Activated T-helper 2 cell treated with anti-CD3 and anti-CD28 coated beads, Interferon-gamma antibody, Interleukin-2, Interleukin-4, amounts not matched to agents 10 μg/mL and 5 μg/mL and 100 μg/mL, durations not matched to agents 14 hours and 24 hours and 36 hours (primary cell): ENCODE measurements at regions not wholly inside any gene's neighbourhood (a gene's known extent, or its start where the extent isn't known, plus 50 kb on each side); places are given as distances from the start of the nearest gene placed in this dataset.

Experiments used
- DNase-seq: peaks from one replicate; pipeline ENCODE4 v3.0.0; 2021; ENCODE audit warnings: low spot score
- H3K27ac Mint-ChIP-seq: one replicate; pipeline ENCODE4 v1.8.0; 2021; ENCODE audit warnings: mixed read lengths
- H3K27me3 Mint-ChIP-seq: one replicate; pipeline ENCODE4 v1.8.0; 2021; ENCODE audit warnings: low read depth, mixed read lengths
- H3K36me3 Mint-ChIP-seq: one replicate; pipeline ENCODE4 v1.8.0; 2021; ENCODE audit warnings: low read depth, mixed read lengths
- H3K4me1 Mint-ChIP-seq: one replicate; pipeline ENCODE4 v1.8.0; 2021; ENCODE audit warnings: low read depth, mixed read lengths
- H3K4me3 Mint-ChIP-seq: one replicate; pipeline ENCODE4 v1.8.0; 2021; ENCODE audit warnings: low read depth, mild to moderate bottlenecking, moderate library complexity, mixed read lengths
- H3K9me3 Mint-ChIP-seq: one replicate; pipeline ENCODE4 v1.8.0; 2021; ENCODE audit warnings: mixed read lengths
- intact Hi-C: fragments of 100-400 bp; cut with micrococcal nuclease; formaldehyde crosslinking; loops from one replicate; pipeline ENCODE4 v1.15.1; 2023

DNA sequence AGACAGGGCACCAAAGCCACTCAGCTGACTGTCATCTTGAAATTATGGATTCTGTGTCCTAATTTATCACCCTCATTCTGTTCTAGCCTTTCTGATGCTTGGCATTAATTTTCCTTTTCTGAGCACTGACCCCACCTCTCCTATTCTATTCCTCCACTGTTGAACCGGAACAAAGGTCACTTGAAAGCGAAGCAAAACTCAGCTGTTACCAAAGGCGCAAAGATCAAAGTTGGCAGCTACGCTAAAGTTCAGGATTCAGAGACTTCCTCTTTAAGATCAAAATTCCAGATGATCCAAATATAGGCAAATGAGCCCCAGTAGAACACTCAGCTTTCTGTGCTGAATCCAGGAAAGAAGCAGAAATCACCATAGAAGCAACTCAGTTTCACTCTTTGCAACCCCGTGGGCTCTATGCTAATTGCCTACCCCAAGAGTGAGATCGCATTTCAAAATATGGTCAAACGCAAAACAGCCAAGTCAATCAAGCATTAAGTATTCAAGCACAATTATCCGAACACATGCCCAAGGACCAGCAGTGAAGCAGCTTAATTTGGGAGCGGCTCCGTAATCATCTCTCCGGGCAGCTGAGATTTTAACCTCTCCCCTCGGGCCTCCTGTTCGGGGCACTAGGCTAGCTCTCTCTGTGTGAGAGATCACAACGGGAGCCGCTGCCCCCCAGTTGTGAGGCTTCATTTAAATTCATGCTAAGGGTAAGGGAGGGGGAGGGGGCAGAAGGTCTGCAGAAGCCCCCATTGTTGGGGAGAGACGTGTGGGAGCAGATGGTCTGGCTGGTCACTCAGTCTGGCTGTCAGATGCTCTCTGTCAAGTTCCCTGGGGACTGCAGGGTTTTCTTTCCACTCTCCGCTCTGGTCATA, 288.6 kb downstream of the ELAVL2 start:
- no peak for DNase-seq
- H3K9me3 Mint-ChIP-seq: peaks cover 14% of the 10 kb centered on the region
- intact Hi-C loops: no loop called here
- no peaks in the 10 kb centered on the region for H3K27me3 Mint-ChIP-seq
- no peak overlapping the region for H3K4me3 Mint-ChIP-seq
- no peaks in the 10 kb centered on the region for H3K36me3 Mint-ChIP-seq
- no peak overlapping the region for H3K27ac Mint-ChIP-seq
- H3K4me1 Mint-ChIP-seq: no peaks in the 10 kb centered on the region

DNA sequence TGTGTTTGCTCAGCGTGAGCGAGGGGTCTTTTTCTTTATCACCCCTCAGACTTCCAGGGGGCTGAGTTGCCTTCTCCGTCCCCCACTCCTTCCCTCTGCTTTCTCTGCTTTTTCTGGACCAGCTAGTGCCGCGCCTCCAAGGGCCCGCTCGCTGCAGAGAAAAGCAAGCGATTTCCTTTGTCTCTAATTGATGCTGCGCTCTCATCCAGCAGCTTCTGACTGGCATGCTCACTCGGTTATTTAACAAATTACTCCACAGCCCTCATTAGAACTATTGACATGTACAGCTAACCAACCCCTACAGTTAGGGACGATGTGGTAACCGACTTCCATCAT, 288.0 kb downstream of the ELAVL2 start:
- no peaks in the 10 kb centered on the region for H3K4me1 Mint-ChIP-seq
- peaks cover 13% of the 10 kb centered on the region for H3K9me3 Mint-ChIP-seq
- intact Hi-C loops: no loop called here

DNA sequence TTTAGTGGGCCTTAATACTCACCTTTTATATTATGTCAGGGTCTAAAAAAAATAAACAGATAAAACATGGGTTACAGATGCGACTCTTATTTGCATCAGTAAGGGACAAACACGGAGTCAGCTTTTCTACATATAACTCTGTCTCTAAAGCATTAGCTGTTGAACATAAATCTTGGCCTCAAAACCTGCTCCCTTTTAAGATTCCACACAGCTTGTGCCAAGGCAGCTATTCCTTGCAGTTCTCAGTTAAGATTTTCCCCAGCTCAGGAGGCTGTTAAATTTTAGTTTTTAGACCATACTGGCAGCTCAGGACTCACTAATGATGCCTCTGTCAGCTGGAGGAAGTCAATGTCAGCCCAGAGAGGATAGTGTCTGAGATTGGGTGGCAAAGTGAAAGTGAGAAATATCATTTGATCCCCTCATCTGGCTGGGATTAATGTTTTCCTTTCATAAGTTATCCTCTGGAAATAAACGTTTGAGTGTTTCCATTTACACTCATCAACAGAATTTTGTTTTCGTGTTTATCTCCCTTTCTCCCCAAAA, 287.5 kb downstream of the ELAVL2 start:
- Mint-ChIP-seq H3K4me1 (no peaks in the 10 kb centered on the region), H3K36me3 (no peaks in the 10 kb centered on the region), H3K4me3 (no peak overlapping the region), H3K9me3 (peaks cover 11% of the 10 kb centered on the region), H3K27me3 (no peaks in the 10 kb centered on the region), H3K27ac (no peak overlapping the region)
- DNase-seq: no peak
- intact Hi-C loops: no loop called here

More for the DNA sequence above, 288.0 kb downstream of the ELAVL2 start:
- no peaks in the 10 kb centered on the region for H3K36me3 Mint-ChIP-seq
- no peaks in the 10 kb centered on the region for H3K27me3 Mint-ChIP-seq
- H3K27ac Mint-ChIP-seq: no peak overlapping the region
- no peak for DNase-seq
- H3K4me3 Mint-ChIP-seq: no peak overlapping the region

- Mint-ChIP-seq H3K4me1 (no peaks in the 10 kb centered on the region), H3K36me3 (no peaks in the 10 kb centered on the region), H3K27me3 (no peaks in the 10 kb centered on the region), H3K4me3 (no peak overlapping the region), H3K9me3 (peaks cover 11% of the 10 kb centered on the region), H3K27ac (no peak overlapping the region)
- intact Hi-C loops: no loop called here
- DNase-seq: no peak
These were observed 286.7 kb downstream of the ELAVL2 start for GRCh38 chr9:23539311-23539710.

GRCh38 chr9:23541976-23542375, 284.1 kb downstream of the ELAVL2 start:
- no peaks in the 10 kb centered on the region for H3K4me1 Mint-ChIP-seq

GRCh38 chr9:23542438-23542837, 283.6 kb downstream of the ELAVL2 start:
- no peak overlapping the region for H3K27ac Mint-ChIP-seq
- DNase-seq: no peak
- H3K36me3 Mint-ChIP-seq: no peaks in the 10 kb centered on the region
- intact Hi-C loops: no loop called here
- no peaks in the 10 kb centered on the region for H3K4me1 Mint-ChIP-seq
- no peak overlapping the region for H3K4me3 Mint-ChIP-seq
- no peaks in the 10 kb centered on the region for H3K27me3 Mint-ChIP-seq
- peaks cover 19% of the 10 kb centered on the region for H3K9me3 Mint-ChIP-seq

More at GRCh38 chr9:23541976-23542375, 284.1 kb downstream of the ELAVL2 start:
- Mint-ChIP-seq H3K27me3 (no peaks in the 10 kb centered on the region), H3K27ac (no peak overlapping the region), H3K36me3 (no peaks in the 10 kb centered on the region), H3K4me3 (no peak overlapping the region), H3K9me3 (peaks cover 19% of the 10 kb centered on the region)
- DNase-seq: no peak
- intact Hi-C loops: no loop called here

DNA sequence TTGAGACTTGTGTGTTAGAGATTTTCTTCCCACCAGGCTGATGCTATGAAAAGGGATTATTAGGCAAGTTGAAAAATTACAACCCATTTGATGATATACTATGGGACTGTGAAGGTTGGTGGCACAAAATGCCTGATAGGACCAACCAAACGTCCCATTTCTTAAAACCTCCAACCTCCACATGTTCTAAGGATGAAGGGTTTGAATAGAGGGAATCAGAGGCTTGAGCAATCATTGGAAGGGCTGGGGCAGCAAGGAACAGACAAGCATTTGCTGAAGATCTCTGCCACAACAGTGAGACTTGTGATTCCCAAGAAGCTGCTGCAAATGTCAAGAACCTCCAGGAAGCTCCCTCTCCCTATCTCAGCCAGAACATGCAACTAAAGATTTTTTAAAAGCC, 283.1 kb downstream of the ELAVL2 start:
- Mint-ChIP-seq H3K4me1 (no peaks in the 10 kb centered on the region), H3K36me3 (no peaks in the 10 kb centered on the region), H3K9me3 (peaks cover 21% of the 10 kb centered on the region), H3K27ac (no peak overlapping the region), H3K4me3 (no peak overlapping the region), H3K27me3 (no peaks in the 10 kb centered on the region)
- no peak for DNase-seq
- intact Hi-C loops: no loop called here

DNA sequence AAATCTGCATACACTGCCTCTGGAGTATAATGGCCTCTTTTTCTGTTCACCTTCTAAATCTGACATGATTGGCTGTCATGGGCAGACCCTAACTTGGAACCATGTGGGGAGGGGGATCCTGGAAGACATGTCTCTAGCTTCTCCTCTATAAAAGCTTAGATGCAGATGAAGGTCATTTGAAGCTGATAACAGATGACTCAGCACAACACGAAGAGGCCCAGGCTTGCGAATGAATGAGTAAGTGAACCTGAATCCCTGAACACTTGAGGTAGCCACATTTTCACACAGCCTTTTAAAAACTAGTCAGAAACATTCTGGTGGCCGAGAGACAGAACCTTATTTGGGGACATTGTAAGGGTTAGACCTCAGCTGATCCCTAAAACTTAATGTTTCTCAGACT, 282.6 kb downstream of the ELAVL2 start:
- no peak overlapping the region for H3K4me3 Mint-ChIP-seq
- H3K36me3 Mint-ChIP-seq: no peaks in the 10 kb centered on the region
- no peaks in the 10 kb centered on the region for H3K27me3 Mint-ChIP-seq

GRCh38 chr9:23545728-23546127, 280.3 kb downstream of the ELAVL2 start:
- no peak overlapping the region for H3K27ac Mint-ChIP-seq
- no peaks in the 10 kb centered on the region for H3K27me3 Mint-ChIP-seq
- H3K4me1 Mint-ChIP-seq: no peaks in the 10 kb centered on the region
- intact Hi-C loops: no loop called here
- H3K9me3 Mint-ChIP-seq: peaks cover 26% of the 10 kb centered on the region
- no peaks in the 10 kb centered on the region for H3K36me3 Mint-ChIP-seq
- H3K4me3 Mint-ChIP-seq: no peak overlapping the region
- DNase-seq: no peak

More for the DNA sequence above, 282.6 kb downstream of the ELAVL2 start:
- intact Hi-C loops: no loop called here
- DNase-seq: no peak
- H3K9me3 Mint-ChIP-seq: peaks cover 23% of the 10 kb centered on the region
- no peaks in the 10 kb centered on the region for H3K4me1 Mint-ChIP-seq
- no peak overlapping the region for H3K27ac Mint-ChIP-seq

DNA sequence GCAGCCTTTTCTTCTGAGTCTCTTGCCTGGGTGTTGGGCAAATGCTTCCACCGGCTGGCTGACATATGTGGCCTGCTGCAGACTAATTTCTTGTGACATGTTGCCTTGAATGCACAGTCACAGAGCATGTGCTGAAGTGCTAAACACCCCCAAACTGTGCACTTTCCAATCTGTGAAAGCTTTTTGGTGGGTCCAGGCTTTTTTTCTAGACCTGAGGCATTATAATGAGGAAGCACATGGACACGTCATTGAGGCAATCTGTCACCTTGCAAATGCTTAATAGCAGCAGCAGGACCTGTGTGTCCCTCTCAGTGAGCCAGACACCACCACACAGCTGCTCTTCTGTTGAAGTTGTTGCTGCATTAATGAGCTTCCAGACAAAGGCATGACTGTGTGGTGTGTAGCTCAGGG, 274.7 kb downstream of the ELAVL2 start:
- H3K4me1 Mint-ChIP-seq: no peaks in the 10 kb centered on the region
- no peaks in the 10 kb centered on the region for H3K36me3 Mint-ChIP-seq
- intact Hi-C loops: no loop called here
- no peak overlapping the region for H3K4me3 Mint-ChIP-seq
- DNase-seq: no peak
- no peak overlapping the region for H3K27ac Mint-ChIP-seq
- H3K9me3 Mint-ChIP-seq: peaks cover 23% of the 10 kb centered on the region
- H3K27me3 Mint-ChIP-seq: no peaks in the 10 kb centered on the region

GRCh38 chr9:23551929-23552707, 273.9 kb downstream of the ELAVL2 start:
- Mint-ChIP-seq H3K4me1 (no peaks in the 10 kb centered on the region), H3K36me3 (no peaks in the 10 kb centered on the region), H3K4me3 (no peak overlapping the region), H3K9me3 (peaks cover 24% of the 10 kb centered on the region), H3K27ac (no peak overlapping the region), H3K27me3 (no peaks in the 10 kb centered on the region)
- no peak for DNase-seq
- intact Hi-C loops: no loop called here

DNA sequence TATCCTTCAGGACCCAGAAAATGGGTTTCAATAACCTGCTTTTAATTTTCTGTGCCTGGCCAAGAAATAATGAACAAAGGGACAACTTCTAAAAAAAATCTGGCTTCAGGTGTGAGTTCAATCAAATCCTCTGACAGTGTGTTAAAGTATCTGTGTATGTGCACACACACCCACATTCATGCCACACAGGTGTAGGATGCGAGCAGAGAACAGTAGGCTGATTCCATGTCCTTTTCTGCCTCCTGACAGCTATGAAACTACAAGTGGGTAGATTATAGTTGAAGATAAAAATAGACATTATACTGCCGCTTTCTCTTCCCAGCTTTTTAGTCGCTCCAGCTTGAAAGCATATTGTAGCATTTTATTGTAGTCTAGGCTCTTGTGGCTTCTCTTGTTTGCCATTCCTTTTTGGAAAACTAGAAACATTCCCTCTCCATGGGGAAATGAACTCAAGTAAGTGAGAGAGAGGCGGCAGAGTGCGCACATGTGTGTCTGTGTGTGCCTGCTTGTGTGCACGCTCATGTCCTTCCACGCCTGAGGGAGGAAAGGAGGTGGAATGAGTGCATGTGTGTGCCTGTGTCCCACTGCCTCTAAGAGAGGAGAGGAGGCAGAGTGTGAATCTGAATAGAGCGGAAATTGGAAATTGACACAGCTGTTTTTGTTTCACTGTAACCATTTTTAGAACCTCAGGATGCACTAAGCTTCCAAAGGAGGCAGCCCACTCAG, 273.0 kb downstream of the ELAVL2 start:
- H3K27ac Mint-ChIP-seq: no peak overlapping the region
- no peaks in the 10 kb centered on the region for H3K27me3 Mint-ChIP-seq
- H3K9me3 Mint-ChIP-seq: peaks cover 26% of the 10 kb centered on the region
- no peaks in the 10 kb centered on the region for H3K36me3 Mint-ChIP-seq
- DNase-seq: no peak
- no peaks in the 10 kb centered on the region for H3K4me1 Mint-ChIP-seq
- no peak overlapping the region for H3K4me3 Mint-ChIP-seq
- intact Hi-C loops: no loop called here
